ENCODE measurements at regions not wholly inside any gene's neighbourhood (a gene's known extent, or its start where the extent isn't known, plus 50 kb on each side); places are given as distances from the start of the nearest gene placed in this dataset.

- Histone ChIP-seq H2AFZ (ENCODE audit: low read depth, low read length, poor library complexity, severe bottlenecking) (no peak overlapping the region), H3K9me2 (ENCODE audit: insufficient read depth) (no peaks in the 10 kb centered on the region), H3K4me2 (ENCODE audit: low read length) (no peak overlapping the region), H3K9ac (ENCODE audit: low read length) (no peak overlapping the region), H3K9me3 (ENCODE audit: control insufficient read depth in 1 of 2, insufficient read depth in 1 of 2, low read depth in 1 of 2, low read length in 2 of 2) (peaks cover 0 to 4% of the 10 kb centered on the region in 2 experiments; a peak in 1 of 4 replicates), H3K27ac (ENCODE audit: low read depth, low read length) (no peak overlapping the region), H4K20me1 (ENCODE audit: insufficient read depth) (no peaks in the 10 kb centered on the region), H3K36me3 (ENCODE audit: control insufficient read depth in 1 of 2, insufficient read depth in 2 of 2, low read length in 2 of 2) (no peaks in the 10 kb centered on the region), H3K4me1 (ENCODE audit: control insufficient read depth in 1 of 2, insufficient read depth in 2 of 2, low read length in 2 of 2) (no peaks in the 10 kb centered on the region), H3K79me2 (ENCODE audit: insufficient read depth, low read length) (no peaks in the 10 kb centered on the region), H3K27me3 (ENCODE audit: insufficient read depth, low read length) (no peaks in the 10 kb centered on the region), H3K4me3 (replicated peaks in 1 of 2; ENCODE audit: low read depth in 1 of 2, low read length in 2 of 2) (no peak overlapping the region)
- ChIA-PET CTCF (no interaction called here), POLR2A (no interaction called here), RAD21 (ENCODE audit: low non-redundant PET in 1 of 2, low total read pairs in 2 of 2, uncharacterized antibody in 2 of 2, unreplicated experiment in 2 of 2) (no interaction called here)
- intact Hi-C loops (cut with micrococcal nuclease): no loop called here
- TF ChIP-seq TCF7L2 (IDR thresholded peaks at IDR 0.05; ENCODE audit: borderline replicate concordance, extremely low read depth, insufficient read depth, insufficient read length) (no peak), MAX (IDR thresholded peaks at IDR 0.05) (no peak), POLR2A (IDR thresholded peaks at IDR 0.05; ENCODE audit: borderline replicate concordance, extremely low read depth, insufficient read depth, insufficient read length) (no peak), EZH2phosphoT487 (IDR thresholded peaks at IDR 0.05; ENCODE audit: borderline replicate concordance) (no peak), ATF3 (IDR thresholded peaks at IDR 0.05) (no peak), FOSL1 (IDR thresholded peaks at IDR 0.05; ENCODE audit: low read depth) (no peak), ZFX (IDR thresholded peaks at IDR 0.05) (no peak), JUND (IDR thresholded peaks at IDR 0.05) (no peak), EZH2 (IDR thresholded peaks at IDR 0.05) (no peak)
- DNase-seq (ENCODE audit: low read depth, low spot score) (no peak), ATAC-seq (no peak)
- BruUV-seq (replicated peaks): no TSS peak
Measured at GRCh38 chr2:6326958-6327357, 538.7 kb downstream of the CMPK2 start.

GRCh38 chr2:6336752-6337471 lies 528.8 kb downstream of the CMPK2 start:
- DNase-seq (ENCODE audit: low read depth, low spot score) (no peak), ATAC-seq (no peak)
- Histone ChIP-seq H2AFZ (ENCODE audit: low read depth, low read length, poor library complexity, severe bottlenecking) (no peak overlapping the region), H3K27ac (ENCODE audit: low read depth, low read length) (no peak overlapping the region), H3K4me3 (replicated peaks in 1 of 2; ENCODE audit: low read depth in 1 of 2, low read length in 2 of 2) (no peak overlapping the region), H3K27me3 (ENCODE audit: insufficient read depth, low read length) (no peaks in the 10 kb centered on the region), H3K4me2 (ENCODE audit: low read length) (no peak overlapping the region), H3K79me2 (ENCODE audit: insufficient read depth, low read length) (no peaks in the 10 kb centered on the region), H3K9ac (ENCODE audit: low read length) (no peak overlapping the region), H3K4me1 (ENCODE audit: control insufficient read depth in 1 of 2, insufficient read depth in 2 of 2, low read length in 2 of 2) (no peaks in the 10 kb centered on the region), H3K36me3 (ENCODE audit: control insufficient read depth in 1 of 2, insufficient read depth in 2 of 2, low read length in 2 of 2) (no peaks in the 10 kb centered on the region), H4K20me1 (ENCODE audit: insufficient read depth) (no peaks in the 10 kb centered on the region), H3K9me3 (ENCODE audit: control insufficient read depth in 1 of 2, insufficient read depth in 1 of 2, low read depth in 1 of 2, low read length in 2 of 2) (peaks cover 0 to 3% of the 10 kb centered on the region in 2 experiments; a peak in 1 of 4 replicates), H3K9me2 (ENCODE audit: insufficient read depth) (no peaks in the 10 kb centered on the region)
- RAD21 ChIA-PET (ENCODE audit: low non-redundant PET in 1 of 2, low total read pairs in 2 of 2, uncharacterized antibody in 2 of 2, unreplicated experiment in 2 of 2): no interaction called here
- CTCF ChIA-PET: no interaction called here
- TF ChIP-seq EGR1 (IDR thresholded peaks at IDR 0.05; ENCODE audit: low read depth) (no peak), ZFX (IDR thresholded peaks at IDR 0.05) (no peak), ZNF274 (IDR thresholded peaks at IDR 0.05; ENCODE audit: low read depth, low read length) (no peak), SIN3A (IDR thresholded peaks at IDR 0.05; ENCODE audit: low read depth) (no peak), ELF1 (IDR thresholded peaks at IDR 0.05; ENCODE audit: borderline replicate concordance, low read depth) (no peak), TCF7L2 (IDR thresholded peaks at IDR 0.05; ENCODE audit: borderline replicate concordance, extremely low read depth, insufficient read depth, insufficient read length) (no peak), POLR2A (IDR thresholded peaks at IDR 0.05; ENCODE audit: borderline replicate concordance, extremely low read depth, insufficient read depth, insufficient read length) (no peak), YY1 (IDR thresholded peaks at IDR 0.05; ENCODE audit: extremely low read depth, insufficient replicate concordance, low read depth, low read length) (no peak), MAX (IDR thresholded peaks at IDR 0.05) (no peak)
- intact Hi-C loops (cut with micrococcal nuclease): no loop called here
- BruUV-seq (replicated peaks): no TSS peak
- POLR2A ChIA-PET: no interaction called here

All from HCT116 (cell line).